GM12892 (cell line): ENCODE measurements at regions not wholly inside any gene's neighbourhood (a gene's known extent, or its start where the extent isn't known, plus 50 kb on each side); places are given as distances from the start of the nearest gene placed in this dataset.

Source experiments
- POLR2AphosphoS5 ChIP-seq: IDR thresholded peaks from 2 replicates; pipeline ENCODE4 v1.6.1; 2011; ENCODE audit warnings: low read depth, low read length, control low read depth
- TAF1 ChIP-seq: IDR thresholded peaks from 2 replicates; pipeline ENCODE4 v1.6.1; 2011; ENCODE audit warnings: low read depth, mild to moderate bottlenecking, control low read depth, low read length, borderline replicate concordance

DNA sequence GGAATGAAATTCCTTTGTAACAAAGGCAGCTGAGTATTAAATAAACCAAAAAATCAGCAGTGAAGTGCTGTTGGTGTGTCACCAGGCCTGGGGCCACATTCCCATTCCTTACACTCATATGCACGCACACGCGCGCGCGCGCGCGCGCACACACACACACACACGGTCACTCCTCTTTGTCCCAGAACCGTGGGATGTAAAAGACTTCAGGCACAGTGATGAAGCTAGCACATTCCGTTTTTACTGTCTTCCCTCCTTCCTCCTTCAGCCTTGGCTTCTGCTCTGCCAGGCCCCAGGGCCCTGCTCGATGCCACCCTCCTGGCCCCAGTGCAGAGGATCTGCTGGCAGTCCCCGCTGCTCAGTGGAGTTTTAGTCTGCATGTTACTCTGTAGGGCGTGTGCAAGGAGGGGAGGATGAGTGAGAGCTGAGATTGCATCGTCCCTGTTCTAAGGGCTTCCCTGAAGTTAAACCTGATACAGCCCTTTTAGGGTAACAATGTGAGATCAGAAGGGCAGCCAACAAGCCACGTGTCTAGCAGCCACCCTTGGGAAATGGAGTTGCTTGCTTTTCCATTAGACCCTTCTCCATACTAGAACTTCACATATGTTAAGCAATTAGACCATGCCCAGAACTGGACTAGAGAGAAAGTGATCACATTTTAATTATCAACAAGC lies 71.7 kb upstream of the WDR26 start:
- no peak for TF ChIP-seq POLR2AphosphoS5
- TF ChIP-seq TAF1: no peak
